ENCODE measurements at regions not wholly inside any gene's neighbourhood (a gene's known extent, or its start where the extent isn't known, plus 50 kb on each side); places are given as distances from the start of the nearest gene placed in this dataset.
"Not testable (repeated sequence)": the region's sequence is repeated elsewhere in the genome, so short reads cannot be mapped to it uniquely, and the experiment has no call there.

- DNase-seq: no peak
Measured at GRCh38 chr2:36302911-36303310, 52.7 kb upstream of the CRIM1 start.

DNA sequence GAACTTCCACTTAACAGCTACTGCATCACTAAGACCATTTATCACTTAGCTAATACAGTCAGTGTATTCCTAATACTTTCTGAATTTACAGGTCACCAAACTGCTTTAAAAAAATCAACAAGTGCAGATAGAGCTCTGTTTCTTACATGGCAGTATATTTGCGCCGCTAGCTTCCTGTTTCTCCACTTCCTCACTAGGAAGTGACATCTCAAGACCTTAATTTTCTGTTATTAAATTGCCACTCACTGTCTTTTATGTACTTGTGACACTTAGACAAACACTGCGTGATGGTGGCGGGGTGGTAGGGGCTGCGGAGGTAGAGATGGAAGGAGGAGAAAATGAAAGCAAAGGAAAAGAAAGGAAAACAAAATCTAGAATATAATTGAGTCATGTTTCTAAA is 53.7 kb upstream of the CRIM1 start:
- no peak for DNase-seq

GRCh38 chr2:36300697-36301096 is 54.9 kb upstream of the CRIM1 start:
- DNase-seq: no peak

GRCh38 chr2:36296798-36297197 is 58.8 kb upstream of the CRIM1 start:
- DNase-seq: no peak

- no peak for DNase-seq
Measured at GRCh38 chr2:36294316-36294721, 61.3 kb upstream of the CRIM1 start.

- peak in 1 of 51 donors; percentile 5 for DNase-seq
Measured at GRCh38 chr2:36290306-36290856, 65.2 kb upstream of the CRIM1 start.

DNA sequence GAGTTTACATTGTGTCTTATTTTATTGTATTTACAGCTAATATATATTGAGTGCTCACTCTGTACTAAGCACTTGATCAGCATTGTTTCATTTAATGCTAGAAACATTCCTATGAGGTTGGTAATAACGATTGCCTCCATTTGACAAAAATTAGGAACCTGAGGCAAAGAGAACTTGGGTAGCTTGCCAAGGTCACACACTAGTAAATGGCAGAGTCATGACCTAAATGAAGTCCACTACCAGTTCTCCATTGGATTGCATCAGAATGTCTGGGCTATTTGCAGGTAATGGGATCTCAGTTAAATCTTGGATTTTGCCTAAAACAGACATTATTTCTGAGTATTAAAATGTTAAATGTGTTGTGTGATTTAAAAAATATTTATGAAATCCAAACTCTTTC is 65.8 kb upstream of the CRIM1 start:
- no peak for DNase-seq

- DNase-seq: no peak
Measured at GRCh38 chr2:36287363-36288275, 68.0 kb upstream of the CRIM1 start.

GRCh38 chr2:36279506-36279905 is 76.1 kb upstream of the CRIM1 start:
- DNase-seq: not testable (repeated sequence)

- no peak for DNase-seq
Measured at GRCh38 chr2:36277881-36278523, 77.6 kb upstream of the CRIM1 start.

GRCh38 chr2:36277146-36277808 is 78.3 kb upstream of the CRIM1 start:
- peak in 1 of 51 donors; percentile 2 for DNase-seq

DNA sequence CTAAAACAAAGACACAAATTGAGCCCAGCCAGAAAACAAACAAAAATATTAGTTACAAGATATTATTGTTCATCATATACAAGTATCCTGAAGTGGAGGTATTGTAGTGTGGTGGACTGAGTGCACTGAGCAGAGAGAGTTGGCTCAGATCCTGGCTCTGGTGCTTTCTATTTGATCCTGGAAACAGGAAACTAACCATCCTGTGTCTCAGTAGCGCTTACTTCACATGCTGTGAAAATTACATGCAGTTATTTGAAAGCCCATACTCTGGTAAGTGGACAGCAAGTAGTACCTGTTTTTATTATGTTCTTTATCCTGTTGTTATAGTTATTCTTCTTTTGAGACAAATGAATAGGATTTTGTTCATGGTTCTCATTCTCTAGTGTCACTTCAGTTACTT is 84.3 kb upstream of the CRIM1 start:
- no peak for DNase-seq

GRCh38 chr2:36270758-36271157 is 84.8 kb upstream of the CRIM1 start:
- no peak for DNase-seq

DNA sequence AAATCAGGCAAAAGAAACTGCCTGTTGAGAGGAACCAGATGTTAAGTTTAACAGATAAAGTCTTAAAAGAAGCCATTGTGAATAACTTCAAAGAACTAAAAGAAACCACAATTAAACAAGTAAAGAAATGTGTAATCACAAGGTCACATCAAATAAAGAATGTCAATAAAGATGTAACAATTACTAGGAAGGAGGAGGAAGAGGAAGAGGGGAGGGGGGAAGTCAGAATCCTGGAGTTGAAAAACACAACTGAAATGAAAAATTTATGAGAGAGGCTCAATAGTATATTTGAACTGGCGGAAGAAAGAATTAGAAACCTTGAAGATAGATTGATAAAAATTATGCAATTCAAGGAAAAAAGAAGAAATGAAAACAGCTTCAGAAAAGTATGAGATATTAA is 88.4 kb upstream of the CRIM1 start:
- DNase-seq: no peak

DNA sequence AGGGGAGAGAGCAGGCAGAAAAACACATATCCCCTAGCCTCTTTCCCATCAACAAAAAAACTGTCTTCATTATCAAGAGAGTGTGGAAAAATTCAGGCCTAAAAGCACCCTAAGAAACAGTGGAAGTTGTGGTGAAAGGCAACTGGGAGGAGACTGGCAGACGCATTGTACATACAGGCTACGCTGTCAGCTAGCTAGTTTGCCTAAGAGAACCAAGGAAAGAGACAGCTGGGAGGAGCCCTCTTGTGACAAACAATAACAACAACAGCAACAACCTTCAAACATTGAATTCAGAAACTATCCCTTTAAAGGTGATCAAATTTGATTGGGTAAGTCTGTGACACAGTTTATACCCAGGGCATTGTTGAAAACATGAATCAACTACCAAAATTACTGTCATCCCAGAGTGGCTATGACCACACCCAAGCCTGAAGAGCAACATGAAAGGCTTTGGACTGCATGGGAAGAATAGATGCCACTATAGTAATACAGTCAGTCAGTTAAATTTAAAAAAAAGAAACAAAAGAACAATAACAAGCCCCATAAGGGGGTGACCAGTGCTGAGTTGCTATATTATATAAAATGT is 88.9 kb upstream of the CRIM1 start:
- DNase-seq: no peak

GRCh38 chr2:36262581-36262980 is 93.0 kb upstream of the CRIM1 start:
- DNase-seq: no peak

DNA sequence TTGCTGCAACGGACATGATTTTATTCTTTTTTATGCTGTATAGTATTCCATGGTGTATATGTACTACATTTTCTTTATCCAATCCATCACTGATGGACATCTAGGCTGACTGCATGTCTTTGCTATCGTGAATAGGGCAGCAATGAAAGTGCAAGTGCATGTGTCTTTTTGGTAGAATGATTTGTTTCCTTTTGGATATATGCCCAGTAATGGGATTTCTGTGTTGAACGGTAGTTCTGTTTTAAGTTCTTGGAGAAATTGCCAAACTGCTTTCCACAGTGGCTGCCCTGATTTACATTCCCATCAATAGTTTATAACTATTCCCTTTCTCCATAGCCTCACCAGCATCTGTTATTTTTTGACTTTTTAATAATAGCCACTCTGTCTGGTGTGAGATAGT is 99.7 kb upstream of the CRIM1 start:
- DNase-seq: no peak

GRCh38 chr2:36253086-36253485 is 102.5 kb upstream of the CRIM1 start:
- DNase-seq: no peak

- DNase-seq: no peak
Measured at GRCh38 chr2:36246320-36246990, 109.1 kb upstream of the CRIM1 start.

GRCh38 chr2:36245651-36246050 is 109.9 kb upstream of the CRIM1 start:
- DNase-seq: no peak

- no peak for DNase-seq
Measured at GRCh38 chr2:36238106-36238505, 117.5 kb upstream of the CRIM1 start.
